ENCODE measurements at regions not wholly inside any gene's neighbourhood (a gene's known extent, or its start where the extent isn't known, plus 50 kb on each side); places are given as distances from the start of the nearest gene placed in this dataset.
A peak's percentile ranks its signal among the peaks of the same experiment; 100 is the strongest.

DNA sequence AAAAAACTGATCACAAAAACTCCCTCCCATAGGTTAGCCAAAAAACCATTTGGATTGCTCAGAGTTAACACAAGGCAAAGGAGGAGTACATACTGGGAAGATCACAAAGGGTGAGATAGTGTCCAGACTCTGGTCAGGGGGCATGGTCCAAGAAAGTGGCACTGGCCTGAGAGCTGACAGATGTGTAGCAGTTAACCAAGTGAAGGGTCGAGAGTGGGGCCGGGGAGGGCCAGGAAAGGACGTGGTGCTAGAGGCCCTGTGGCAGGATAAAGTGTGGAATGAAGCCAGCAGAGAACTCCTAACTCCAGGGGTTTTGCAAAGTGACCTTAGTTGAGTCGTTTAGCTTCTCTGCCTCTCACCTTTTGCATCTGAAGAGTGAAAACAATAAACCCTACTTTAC lies 290.5 kb downstream of the FOXA2 start:
- DNase-seq: no peak
- Histone ChIP-seq H3K27me3 (peaks cover 0 to 5% (median 0%) of the 10 kb centered on the region in 4 donors), H3K27ac (no peak overlapping the region), H3K9me3 (no peaks in the 10 kb centered on the region), H3K4me3 (no peak overlapping the region), H3K4me1 (peaks cover 0 to 39% (median 7%) of the 10 kb centered on the region in 3 donors), H3K36me3 (no peaks in the 10 kb centered on the region)
- 70 to 71% methylated on average over 4 of the region's 4 CpGs for WGBS, 2 donors
- TF ChIP-seq, protein P1, sequence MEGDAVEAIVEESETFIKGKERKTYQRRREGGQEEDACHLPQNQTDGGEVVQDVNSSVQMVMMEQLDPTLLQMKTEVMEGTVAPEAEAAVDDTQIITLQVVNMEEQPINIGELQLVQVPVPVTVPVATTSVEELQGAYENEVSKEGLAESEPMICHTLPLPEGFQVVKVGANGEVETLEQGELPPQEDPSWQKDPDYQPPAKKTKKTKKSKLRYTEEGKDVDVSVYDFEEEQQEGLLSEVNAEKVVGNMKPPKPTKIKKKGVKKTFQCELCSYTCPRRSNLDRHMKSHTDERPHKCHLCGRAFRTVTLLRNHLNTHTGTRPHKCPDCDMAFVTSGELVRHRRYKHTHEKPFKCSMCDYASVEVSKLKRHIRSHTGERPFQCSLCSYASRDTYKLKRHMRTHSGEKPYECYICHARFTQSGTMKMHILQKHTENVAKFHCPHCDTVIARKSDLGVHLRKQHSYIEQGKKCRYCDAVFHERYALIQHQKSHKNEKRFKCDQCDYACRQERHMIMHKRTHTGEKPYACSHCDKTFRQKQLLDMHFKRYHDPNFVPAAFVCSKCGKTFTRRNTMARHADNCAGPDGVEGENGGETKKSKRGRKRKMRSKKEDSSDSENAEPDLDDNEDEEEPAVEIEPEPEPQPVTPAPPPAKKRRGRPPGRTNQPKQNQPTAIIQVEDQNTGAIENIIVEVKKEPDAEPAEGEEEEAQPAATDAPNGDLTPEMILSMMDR (IDR thresholded peaks at IDR 0.05): no peak
- TF ChIP-seq POLR2A (IDR thresholded peaks at IDR 0.05): no peak
- intact Hi-C loops (cut with DNase I): no loop called here

DNA sequence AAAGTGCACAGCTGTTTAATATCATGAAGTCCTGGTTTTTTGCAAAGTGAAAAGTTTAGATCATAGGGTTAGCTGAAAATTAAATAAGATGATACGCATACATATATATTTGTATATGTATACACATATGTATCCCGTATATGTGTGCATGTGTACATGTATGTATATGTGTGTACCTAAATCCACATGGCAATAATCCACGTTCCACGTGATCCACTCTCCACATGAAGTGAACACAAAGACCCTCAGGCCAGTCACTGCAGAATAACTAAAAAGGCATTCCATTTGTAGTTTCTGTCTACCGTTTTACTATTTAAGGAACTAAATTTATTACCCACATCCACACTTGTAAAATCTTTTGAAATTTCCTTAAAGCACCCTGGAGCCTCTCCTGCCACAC lies 294.9 kb downstream of the FOXA2 start:
- peaks cover 0 to 29% (median 4%) of the 10 kb centered on the region in 3 donors for H3K4me1 ChIP-seq
- TF ChIP-seq, protein P1 (IDR thresholded peaks at IDR 0.05): no peak
- no peak for TF ChIP-seq POLR2A (IDR thresholded peaks at IDR 0.05)
- 31 to 47% methylated on average over 5 of the region's 5 CpGs for WGBS, 2 donors
- H3K9me3 ChIP-seq: no peaks in the 10 kb centered on the region
- H3K36me3 ChIP-seq: no peaks in the 10 kb centered on the region
- intact Hi-C loops (cut with DNase I): no loop called here
- peaks cover 0 to 5% (median 0%) of the 10 kb centered on the region in 4 donors for H3K27me3 ChIP-seq
- no peak overlapping the region for H3K4me3 ChIP-seq
- no peak for DNase-seq
- peak overlapping the region in 2 of 4 donors; percentile 35 to 40 for H3K27ac ChIP-seq

DNA sequence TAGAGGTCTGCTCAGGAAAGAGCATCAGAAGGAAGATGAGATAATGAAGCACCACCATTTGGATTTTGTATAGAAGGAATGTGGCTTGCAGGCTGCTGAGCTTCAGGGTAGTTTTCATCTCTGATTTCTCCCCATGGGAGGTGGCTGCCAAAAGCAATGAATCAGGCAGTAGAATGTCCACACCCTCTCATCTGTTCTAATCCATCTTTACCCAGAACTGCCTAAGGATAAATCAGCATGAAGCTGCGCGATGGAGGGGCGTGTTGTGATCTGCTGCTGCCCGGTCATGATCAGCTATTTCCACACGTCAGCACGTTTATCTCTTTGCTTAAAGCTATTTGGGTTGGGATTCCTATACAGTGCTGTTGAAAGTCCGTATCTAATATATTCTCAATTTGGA lies 295.4 kb downstream of the FOXA2 start:
- no peak overlapping the region for H3K4me3 ChIP-seq
- DNase-seq: no peak
- H3K4me1 ChIP-seq: peaks cover 0 to 29% (median 4%) of the 10 kb centered on the region in 3 donors
- peak overlapping the region in 3 of 4 donors; percentile 40 to 58 (median 46) for H3K27ac ChIP-seq
- WGBS, 2 donors: 42 to 56% methylated on average over 7 of the region's 7 CpGs
- no peaks in the 10 kb centered on the region for H3K9me3 ChIP-seq
- intact Hi-C loops (cut with DNase I): no loop called here
- no peak for TF ChIP-seq POLR2A (IDR thresholded peaks at IDR 0.05)
- TF ChIP-seq, protein P1 (IDR thresholded peaks at IDR 0.05): no peak
- no peaks in the 10 kb centered on the region for H3K36me3 ChIP-seq
- peaks cover 0 to 5% (median 0%) of the 10 kb centered on the region in 4 donors for H3K27me3 ChIP-seq

DNA sequence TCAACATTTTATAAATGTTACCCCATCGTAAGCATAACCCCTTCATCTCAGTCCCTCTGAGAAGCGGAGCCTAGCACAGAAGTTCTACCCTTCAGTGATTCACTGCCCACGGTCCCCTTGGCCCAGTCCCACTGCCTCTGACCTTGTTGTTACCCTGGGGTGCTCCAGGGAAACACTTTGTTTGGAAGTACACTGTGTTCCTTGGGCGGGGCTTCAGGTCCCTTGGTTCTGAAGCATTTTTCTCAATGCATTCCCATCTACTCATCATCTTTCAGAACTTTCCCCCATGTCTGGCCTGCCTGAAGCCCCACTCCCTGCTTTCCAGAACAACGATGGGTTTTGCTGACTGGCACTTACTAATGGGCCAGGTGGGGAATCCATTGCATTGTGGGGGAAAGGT lies 296.2 kb downstream of the FOXA2 start:
- H3K27ac ChIP-seq: peak overlapping the region in 3 of 4 donors; percentile 38 to 58 (median 46)
- WGBS, 2 donors: 53 to 66% methylated on average over 4 to 5 of the region's 5 CpGs
- DNase-seq: no peak

DNA sequence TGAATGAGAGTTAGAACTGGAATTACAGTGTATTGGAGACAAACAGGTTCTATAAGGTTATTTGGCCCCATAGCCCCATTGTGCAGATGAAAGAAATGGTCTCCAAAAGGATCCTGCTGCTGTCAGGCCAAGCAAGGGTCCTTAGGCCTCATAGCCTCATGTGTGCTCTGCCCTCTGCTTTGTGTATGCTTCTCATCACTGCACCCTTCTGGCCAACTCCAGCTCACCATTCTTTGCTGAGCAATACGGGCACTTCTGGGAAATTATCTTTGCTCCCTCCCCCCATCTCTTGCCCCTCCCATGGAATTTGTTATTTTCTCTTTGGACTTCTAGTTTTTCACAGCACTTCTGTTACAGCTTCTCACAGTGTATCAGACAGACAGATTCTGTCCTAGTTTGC lies 298.8 kb downstream of the FOXA2 start:
- TF ChIP-seq, protein P1 (IDR thresholded peaks at IDR 0.05): no peak
- TF ChIP-seq POLR2A (IDR thresholded peaks at IDR 0.05): no peak
- no peak overlapping the region for H3K27ac ChIP-seq
- H3K9me3 ChIP-seq: no peaks in the 10 kb centered on the region
- no peak overlapping the region for H3K4me3 ChIP-seq
- H3K4me1 ChIP-seq: peaks cover 0 to 28% (median 4%) of the 10 kb centered on the region in 3 donors
- intact Hi-C loops (cut with DNase I): no loop called here
- H3K27me3 ChIP-seq: peaks cover 0 to 3% (median 0%) of the 10 kb centered on the region in 4 donors
- no peak for DNase-seq
- WGBS, 2 donors: 33 to 45% methylated on average over 1 of the region's 1 CpG
- no peaks in the 10 kb centered on the region for H3K36me3 ChIP-seq

More for the DNA sequence above, 296.2 kb downstream of the FOXA2 start:
- Histone ChIP-seq H3K4me3 (no peak overlapping the region), H3K27me3 (peaks cover 0 to 5% (median 0%) of the 10 kb centered on the region in 4 donors), H3K4me1 (peaks cover 0 to 29% (median 4%) of the 10 kb centered on the region in 3 donors), H3K36me3 (no peaks in the 10 kb centered on the region), H3K9me3 (no peaks in the 10 kb centered on the region)
- intact Hi-C loops (cut with DNase I): no loop called here
- no peak for TF ChIP-seq POLR2A (IDR thresholded peaks at IDR 0.05)
- TF ChIP-seq, protein P1 (IDR thresholded peaks at IDR 0.05): no peak
